IMR-90 (cell line): ENCODE measurements at regions not wholly inside any gene's neighbourhood (a gene's known extent, or its start where the extent isn't known, plus 50 kb on each side); places are given as distances from the start of the nearest gene placed in this dataset.

Experiments
- ATAC-seq: fragments of 200-7000 bp; cut with Tn5 transposase; 2 replicates; pipeline ENCODE4 v1.9.1; 2020; ENCODE audit warnings: low read depth, mild to moderate bottlenecking, moderate library complexity
- BruUV-seq: library from RNA; stranded (reverse); fragments of 400-500 nt; replicated peaks from 2 replicates; lab custom pipeline; 2021; lab: Mats Ljungman, UMichigan
- CTCF ChIA-PET: fragments of 300-600 bp; formaldehyde crosslinking; extraction: SDS; loops from one replicate; lab custom pipeline; 2021; ENCODE audit warnings: antibody characterized with exemption; lab: Yijun Ruan, JAX
- POLR2A ChIA-PET: fragments of 300-600 bp; sonication (Branson Sonifier 250); formaldehyde crosslinking; loops from one replicate; lab custom pipeline; 2022; ENCODE audit warnings: antibody characterized with exemption; ENCODE audit not compliant: unreplicated experiment; lab: Charles Lee
- DNase-seq: peaks from one replicate; pipeline ENCODE4 v3.0.0; 2013
- H2AFZ ChIP-seq: replicated peaks from 2 replicates; pipeline ENCODE3; 2013; ENCODE audit warnings: low read length, mild to moderate bottlenecking; ENCODE audit not compliant: poor library complexity
- H2AK5ac ChIP-seq: 2 replicates; pipeline ENCODE4 v1.6.1; 2013; ENCODE audit warnings: low read depth, low read length, inconsistent platforms
- H2AK9ac ChIP-seq: replicated peaks from 2 replicates; pipeline ENCODE3; 2013; ENCODE audit warnings: mild to moderate bottlenecking, low read depth, low read length, moderate library complexity; ENCODE audit not compliant: poor library complexity
- H2BK120ac ChIP-seq: 2 replicates; pipeline ENCODE4 v1.6.1; 2013; ENCODE audit warnings: low read depth, low read length, inconsistent platforms
- H2BK15ac ChIP-seq: 3 replicates; pipeline ENCODE4 v1.6.1; 2013; ENCODE audit warnings: low read depth, low read length, inconsistent platforms
- H2BK20ac ChIP-seq: 2 replicates; pipeline ENCODE4 v1.6.1; 2013; ENCODE audit warnings: low read depth, mild to moderate bottlenecking, inconsistent platforms, low read length, moderate library complexity
- H2BK5ac ChIP-seq: 2 replicates; pipeline ENCODE4 v1.6.1; 2013; ENCODE audit warnings: mild to moderate bottlenecking, low read depth, low read length, inconsistent platforms; ENCODE audit not compliant: poor library complexity, severe bottlenecking
- H3K14ac ChIP-seq: replicated peaks from 2 replicates; pipeline ENCODE4 v1.6.1; 2013; ENCODE audit warnings: low read depth, low read length, inconsistent platforms
- H3K18ac ChIP-seq: 2 replicates; pipeline ENCODE4 v1.6.1; 2013; ENCODE audit warnings: low read depth, low read length, control low read depth
- H3K23ac ChIP-seq: 2 replicates; pipeline ENCODE4 v1.6.1; 2013; ENCODE audit warnings: low read depth, low read length, inconsistent platforms
- H3K27ac ChIP-seq: 2 replicates; pipeline ENCODE4 v1.5.1; 2013; ENCODE audit warnings: mild to moderate bottlenecking, control low read depth, low read length; ENCODE audit not compliant: insufficient read depth
- H3K27me3 ChIP-seq: 2 replicates; pipeline ENCODE4 v1.6.1; 2013; ENCODE audit warnings: low read length; ENCODE audit not compliant: control insufficient read depth, insufficient read depth
- H3K36me3 ChIP-seq: 2 replicates; pipeline ENCODE4 v1.6.1; 2013; ENCODE audit warnings: low read length, mixed read lengths; ENCODE audit not compliant: control insufficient read depth, insufficient read depth
- H3K4ac ChIP-seq: 2 replicates; pipeline ENCODE4 v1.6.1; 2013; ENCODE audit warnings: low read depth, low read length, inconsistent platforms
- H3K4me1 ChIP-seq: 2 replicates; pipeline ENCODE4 v1.6.1; 2013; ENCODE audit warnings: low read length, mixed read lengths; ENCODE audit not compliant: control insufficient read depth, insufficient read depth
- H3K4me2 ChIP-seq: 2 replicates; pipeline ENCODE4 v1.6.1; 2013; ENCODE audit warnings: low read depth, mild to moderate bottlenecking, control low read depth, low read length, moderate library complexity
- H3K4me3 ChIP-seq: 2 replicates; pipeline ENCODE4 v1.5.1; 2013; ENCODE audit warnings: low read depth, mild to moderate bottlenecking, control low read depth, low read length, moderate library complexity; ENCODE audit not compliant: insufficient read depth
- H3K56ac ChIP-seq: 2 replicates; pipeline ENCODE4 v1.6.1; 2013; ENCODE audit warnings: low read length, inconsistent platforms; ENCODE audit not compliant: insufficient read depth; ENCODE audit errors: extremely low read depth
- H3K79me1 ChIP-seq, 2 experiments: 2 replicates each; pipeline ENCODE4 v1.6.1; 2013; ENCODE audit warnings: low read length in 2 of 2, inconsistent platforms in 1 of 2, low read depth in 1 of 2
- H3K9ac ChIP-seq: 2 replicates; pipeline ENCODE4 v1.6.1; 2013; ENCODE audit warnings: low read depth, low read length, control low read depth
- H3K9me1 ChIP-seq: 2 replicates; pipeline ENCODE4 v1.6.1; 2013; ENCODE audit warnings: low read length, inconsistent platforms; ENCODE audit not compliant: insufficient read depth
- H3K9me3 ChIP-seq: 2 replicates; pipeline ENCODE4 v1.6.1; 2013; ENCODE audit warnings: low read length; ENCODE audit not compliant: control insufficient read depth, insufficient read depth
- H4K20me1 ChIP-seq: 2 replicates; pipeline ENCODE4 v1.6.1; 2013; ENCODE audit warnings: low read length, inconsistent platforms; ENCODE audit not compliant: insufficient read depth
- H4K5ac ChIP-seq: 2 replicates; pipeline ENCODE4 v1.6.1; 2013; ENCODE audit warnings: mild to moderate bottlenecking, low read depth, low read length, control low read depth
- H4K8ac ChIP-seq, 2 experiments: 2 replicates each; pipeline ENCODE4 v1.6.1; 2013; ENCODE audit warnings: low read depth in 2 of 2, low read length in 2 of 2, control low read depth in 1 of 2, inconsistent platforms in 1 of 2
- H4K91ac ChIP-seq: 2 replicates; pipeline ENCODE4 v1.6.1; 2013; ENCODE audit warnings: low read depth, low read length, inconsistent platforms; ENCODE audit not compliant: insufficient read depth
- BHLHE40 ChIP-seq: fragments of 150-350 bp; IDR thresholded peaks from 2 replicates; pipeline ENCODE4 v1.6.1; 2016; ENCODE audit warnings: mild to moderate bottlenecking, low read depth, low read length
- MAFK ChIP-seq: IDR thresholded peaks from 2 replicates; pipeline ENCODE4 v1.6.1; 2012; ENCODE audit warnings: low read depth, low read length, improper control_type of control experiment
- MXI1 ChIP-seq: IDR thresholded peaks from 2 replicates; pipeline ENCODE4 v1.6.1; 2012; ENCODE audit warnings: low read depth, mild to moderate bottlenecking, low read length, moderate library complexity, borderline replicate concordance
- NFE2L2 ChIP-seq: fragments of 150-350 bp; IDR thresholded peaks from 2 replicates; pipeline ENCODE4 v1.6.1; 2016; ENCODE audit warnings: low read depth, mild to moderate bottlenecking, low read length
- POLR2A ChIP-seq: IDR thresholded peaks from 2 replicates; pipeline ENCODE4 v1.6.1; 2012; ENCODE audit warnings: mild to moderate bottlenecking, low read depth, low read length
- RAD21 ChIP-seq: IDR thresholded peaks from 2 replicates; pipeline ENCODE4 v1.6.1; 2012; ENCODE audit warnings: low read length, improper control_type of control experiment
- RFX5 ChIP-seq: IDR thresholded peaks from 2 replicates; pipeline ENCODE4 v1.8.0; 2012; ENCODE audit warnings: low read depth, mild to moderate bottlenecking, low read length, moderate library complexity
- WGBS, 2 experiments: methylation state at CpG; one replicate each; pipeline versions ENCODE4 v1.1.5 to v1.1.7; 2013; ENCODE audit warnings: missing lambda C conversion rate in 2 of 2; ENCODE audit not compliant: insufficient read length in 1 of 2; ENCODE audit errors: extremely low coverage in 2 of 2; 5-methylcytosine and 5-hydroxymethylcytosine counted together
- dilution Hi-C: fragments of 300-500 bp; cut with HindIII; formaldehyde crosslinking; loops from one replicate; pipeline ENCODE4 v1.14.3; 2018; ENCODE audit warnings: low sequenced_read_pairs; ENCODE audit not compliant: unreplicated experiment
- in situ Hi-C: fragments of 300-500 bp; cut with MboI; formaldehyde crosslinking; loops from 3 replicates; pipeline ENCODE4 v1.14.3; 2019; ENCODE audit warnings: low sequenced_read_pairs, inconsistent platforms, mixed read lengths
- intact Hi-C: fragments of 100-400 bp; cut with micrococcal nuclease; formaldehyde crosslinking; loops from 2 replicates; pipeline ENCODE4 v1.10.0; 2022
- TF ChIP-seq, protein P1 (sequence below): fragments of 150-350 bp; IDR thresholded peaks from 2 replicates; pipeline ENCODE4 v1.6.1; 2017; ENCODE audit warnings: mild to moderate bottlenecking, antibody characterized with exemption, low read length, low read depth
- TF ChIP-seq, protein P2 (sequence below): fragments of 150-350 bp; IDR thresholded peaks from 2 replicates; pipeline ENCODE4 v1.6.1; 2016; ENCODE audit warnings: low read depth, mild to moderate bottlenecking, low read length, moderate library complexity, borderline replicate concordance

DNA sequence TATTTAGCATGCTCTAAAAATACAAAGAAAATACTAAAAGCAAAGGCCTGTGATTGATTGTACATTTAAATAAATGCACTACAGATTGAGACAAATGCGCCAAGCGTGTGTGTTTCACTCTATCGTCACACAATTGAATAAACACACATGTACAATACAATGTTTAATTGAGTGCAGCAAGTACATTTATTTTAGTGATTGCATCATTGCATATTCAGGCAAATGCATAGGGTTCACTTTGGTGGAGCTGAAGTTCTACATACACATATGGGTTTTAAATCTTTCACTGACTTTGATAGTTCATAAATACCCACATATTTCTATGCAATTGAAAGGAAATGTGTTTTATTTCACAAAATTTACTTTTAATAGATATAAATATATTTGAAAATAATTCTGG lies 750.6 kb upstream of the MMS22L start:
- in situ Hi-C loops (no loop called here), dilution Hi-C loops (no loop called here), intact Hi-C loops (no loop called here)
- Histone ChIP-seq H3K23ac (no peak overlapping the region), H3K4me3 (no peak overlapping the region), H2AK5ac (no peak overlapping the region), H2BK15ac (no peak overlapping the region), H3K4me1 (no peaks in the 10 kb centered on the region), H3K36me3 (no peaks in the 10 kb centered on the region), H4K91ac (no peak overlapping the region), H2AFZ (no peak overlapping the region), H2BK120ac (no peak overlapping the region), H3K9ac (no peak overlapping the region), H3K4me2 (no peak overlapping the region), H2BK20ac (no peak overlapping the region), H2AK9ac (no peak overlapping the region), H3K9me3 (no peaks in the 10 kb centered on the region), H3K79me1 (no peaks in the 10 kb centered on the region), H2BK5ac (no peak overlapping the region), H3K27ac (no peak overlapping the region), H4K8ac (no peak overlapping the region), H3K56ac (no peak overlapping the region), H3K27me3 (no peaks in the 10 kb centered on the region), H3K9me1 (no peaks in the 10 kb centered on the region), H3K4ac (no peak overlapping the region), H3K14ac (no peak overlapping the region), H4K20me1 (no peaks in the 10 kb centered on the region), H4K5ac (no peak overlapping the region), H3K18ac (no peak overlapping the region)
- no peak for DNase-seq
- ChIA-PET POLR2A (no interaction called here), CTCF (no interaction called here)
- WGBS, 2 experiments = no CpG with 5 or more reads among the region's 3 CpGs
- TF ChIP-seq, protein P1, sequence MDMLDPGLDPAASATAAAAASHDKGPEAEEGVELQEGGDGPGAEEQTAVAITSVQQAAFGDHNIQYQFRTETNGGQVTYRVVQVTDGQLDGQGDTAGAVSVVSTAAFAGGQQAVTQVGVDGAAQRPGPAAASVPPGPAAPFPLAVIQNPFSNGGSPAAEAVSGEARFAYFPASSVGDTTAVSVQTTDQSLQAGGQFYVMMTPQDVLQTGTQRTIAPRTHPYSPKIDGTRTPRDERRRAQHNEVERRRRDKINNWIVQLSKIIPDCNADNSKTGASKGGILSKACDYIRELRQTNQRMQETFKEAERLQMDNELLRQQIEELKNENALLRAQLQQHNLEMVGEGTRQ = no peak
- TF ChIP-seq RAD21 = no peak
- TF ChIP-seq MAFK = no peak
- TF ChIP-seq RFX5 = no peak
- no peak for TF ChIP-seq MXI1
- TF ChIP-seq NFE2L2 = no peak
- TF ChIP-seq POLR2A = no peak
- TF ChIP-seq, protein P2, sequence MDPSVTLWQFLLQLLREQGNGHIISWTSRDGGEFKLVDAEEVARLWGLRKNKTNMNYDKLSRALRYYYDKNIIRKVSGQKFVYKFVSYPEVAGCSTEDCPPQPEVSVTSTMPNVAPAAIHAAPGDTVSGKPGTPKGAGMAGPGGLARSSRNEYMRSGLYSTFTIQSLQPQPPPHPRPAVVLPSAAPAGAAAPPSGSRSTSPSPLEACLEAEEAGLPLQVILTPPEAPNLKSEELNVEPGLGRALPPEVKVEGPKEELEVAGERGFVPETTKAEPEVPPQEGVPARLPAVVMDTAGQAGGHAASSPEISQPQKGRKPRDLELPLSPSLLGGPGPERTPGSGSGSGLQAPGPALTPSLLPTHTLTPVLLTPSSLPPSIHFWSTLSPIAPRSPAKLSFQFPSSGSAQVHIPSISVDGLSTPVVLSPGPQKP = no peak
- no peak for TF ChIP-seq BHLHE40
- BruUV-seq = no TSS peak
- no peak for ATAC-seq
